Stimulated activated CD4-positive, alpha-beta T cell treated with anti-CD3 and anti-CD28 coated beads, Interleukin-2, amount 100 ng/mL, for 24 hours (primary cell): ENCODE measurements at regions not wholly inside any gene's neighbourhood (a gene's known extent, or its start where the extent isn't known, plus 50 kb on each side); places are given as distances from the start of the nearest gene placed in this dataset.
"Not testable (repeated sequence)": the region's sequence is repeated elsewhere in the genome, so short reads cannot be mapped to it uniquely, and the experiment has no call there.

Source experiments
- DNase-seq, 2 donors: peaks; one replicate each; pipeline ENCODE4 v3.0.0-alpha.2; 2020

DNA sequence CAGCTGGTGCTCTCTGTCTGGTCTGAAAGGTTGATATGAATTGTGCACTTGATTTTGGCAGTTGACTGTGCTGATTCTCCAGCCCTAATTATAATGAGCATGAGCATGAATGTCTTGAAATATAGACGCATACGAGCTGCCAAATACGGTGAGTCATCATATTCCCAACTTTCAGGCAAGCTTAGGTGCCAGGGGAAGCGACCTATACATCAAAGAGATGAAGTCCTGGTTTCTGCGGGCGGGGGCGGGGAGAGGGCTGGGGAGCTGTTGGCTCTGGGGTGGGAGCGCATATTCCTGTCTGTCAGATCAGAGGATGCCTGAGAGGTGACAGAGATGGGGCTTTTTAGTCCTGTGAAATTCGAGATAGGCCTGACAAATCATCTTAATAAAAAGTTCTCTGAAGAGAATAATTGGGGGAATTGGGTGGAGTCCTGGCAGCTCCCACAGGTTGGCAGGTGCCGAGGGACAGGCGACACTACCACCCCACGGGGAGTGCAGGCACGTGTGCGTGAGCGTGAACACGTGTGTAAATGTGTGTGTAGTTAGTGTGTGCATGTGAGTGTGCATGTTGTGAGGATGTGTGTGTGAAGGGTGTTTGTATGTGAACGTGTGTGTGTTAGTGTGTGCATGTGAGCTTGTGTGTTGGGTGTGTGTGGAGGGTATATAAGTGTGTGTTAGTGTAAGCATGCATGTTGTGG, 865.3 kb downstream of the TBC1D22A start:
- no peak for DNase-seq

DNA sequence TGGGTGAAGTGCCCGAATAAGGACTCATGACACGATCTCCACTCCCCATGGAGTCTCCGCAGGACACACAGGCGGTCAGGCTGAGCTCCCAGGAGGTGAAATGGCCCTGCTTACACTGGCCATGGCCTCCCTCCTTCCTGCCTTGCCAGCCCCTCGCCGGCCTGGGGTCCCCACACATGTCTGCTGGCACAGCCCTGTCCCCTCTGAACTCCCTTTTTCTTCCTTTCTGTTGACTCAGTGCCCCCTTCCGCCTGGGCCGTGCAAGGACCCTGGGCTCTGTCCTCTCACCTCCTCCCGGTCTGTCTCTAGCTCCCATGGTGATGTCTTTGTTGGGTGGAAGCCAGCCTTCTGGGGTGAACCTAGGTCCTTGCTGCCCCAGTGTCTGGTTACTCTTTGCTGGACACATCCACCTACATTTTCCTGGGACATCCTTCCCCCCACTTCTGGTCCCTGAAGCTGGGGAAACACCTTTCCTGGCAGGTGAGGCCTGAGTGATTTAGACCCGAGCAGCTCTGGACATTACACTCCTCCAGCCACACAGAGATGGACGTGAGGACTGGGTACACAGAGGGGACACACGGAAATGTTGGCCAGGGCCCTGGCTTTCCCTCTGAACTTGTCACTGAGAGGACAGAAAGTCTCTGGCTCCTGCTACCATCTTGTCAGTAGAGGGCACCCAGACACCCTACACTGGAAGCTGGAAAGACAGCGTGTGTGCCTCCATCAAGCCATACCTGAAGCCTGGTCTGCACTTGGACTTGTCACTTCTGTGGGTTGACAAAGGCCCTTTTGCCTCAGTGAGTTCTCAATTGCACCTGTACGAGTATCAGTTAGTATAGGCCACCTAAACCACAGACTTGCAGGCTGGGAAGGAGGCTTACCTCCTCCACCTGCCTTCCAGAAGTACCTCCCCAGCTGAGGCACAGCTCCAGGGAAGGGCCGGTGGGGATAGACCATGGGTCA, 864.3 kb downstream of the TBC1D22A start:
- DNase-seq = no peak

DNA sequence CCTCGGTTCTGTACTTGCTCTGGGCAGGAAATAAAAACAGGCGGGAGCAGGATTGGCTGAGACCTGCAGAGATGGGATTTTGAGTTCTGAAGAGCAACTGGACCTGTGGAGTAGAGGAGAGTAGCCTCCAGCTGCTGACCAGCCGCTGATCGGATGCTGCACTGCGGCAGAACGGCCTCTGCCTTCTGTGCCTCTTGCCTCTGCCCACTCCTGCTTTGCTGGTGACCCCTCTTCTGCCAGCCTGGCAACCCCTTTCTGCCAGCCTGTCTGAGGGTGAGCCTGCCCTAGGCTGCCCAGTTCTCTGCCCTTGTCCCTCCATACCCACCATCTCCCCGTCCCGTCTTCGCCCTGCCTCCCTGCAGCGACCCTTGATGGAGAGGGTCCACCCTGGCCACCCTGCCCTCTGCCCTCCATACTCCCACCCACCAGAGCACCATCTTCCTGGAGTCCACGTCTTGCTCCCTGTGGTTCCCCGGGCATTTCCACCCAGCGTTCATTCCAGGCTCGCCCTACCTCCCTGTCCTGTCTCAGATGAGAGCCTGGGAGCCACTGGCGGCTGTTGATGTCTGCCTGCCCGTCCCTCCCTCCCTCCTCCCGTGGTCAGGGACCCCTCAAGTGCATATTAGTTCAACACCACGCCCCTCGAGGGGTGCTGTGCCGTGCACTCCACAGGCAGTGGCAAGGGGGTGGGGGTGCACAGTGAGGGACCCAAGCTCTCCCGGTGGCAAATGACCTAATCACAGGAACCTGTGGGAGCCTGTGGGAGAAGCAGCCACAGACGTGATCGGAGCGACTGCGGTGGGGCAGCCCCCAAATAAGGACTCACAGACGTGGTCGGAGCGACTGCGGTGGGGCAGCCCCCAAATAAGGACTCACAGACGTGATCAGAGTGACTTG, 863.3 kb downstream of the TBC1D22A start:
- no peak for DNase-seq

DNA sequence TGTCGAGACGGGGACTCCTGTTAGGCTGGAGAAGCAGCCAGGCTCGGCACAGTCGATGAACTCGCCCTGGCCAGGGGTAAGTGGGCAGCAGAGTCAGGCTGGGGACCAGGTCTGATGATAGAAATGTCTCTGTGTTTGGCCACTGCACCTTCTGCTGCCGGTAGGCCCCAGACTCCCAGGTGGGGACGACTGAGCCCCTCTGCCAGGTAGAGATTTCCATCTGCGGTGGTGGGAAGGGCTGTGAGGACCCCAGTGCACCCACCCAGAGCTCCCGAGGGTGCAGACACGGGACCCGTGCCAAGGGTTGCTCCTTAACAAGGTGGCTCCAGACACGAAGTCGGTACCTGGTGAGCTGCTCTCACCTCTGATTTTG, 862.5 kb downstream of the TBC1D22A start:
- DNase-seq = no peak

DNA sequence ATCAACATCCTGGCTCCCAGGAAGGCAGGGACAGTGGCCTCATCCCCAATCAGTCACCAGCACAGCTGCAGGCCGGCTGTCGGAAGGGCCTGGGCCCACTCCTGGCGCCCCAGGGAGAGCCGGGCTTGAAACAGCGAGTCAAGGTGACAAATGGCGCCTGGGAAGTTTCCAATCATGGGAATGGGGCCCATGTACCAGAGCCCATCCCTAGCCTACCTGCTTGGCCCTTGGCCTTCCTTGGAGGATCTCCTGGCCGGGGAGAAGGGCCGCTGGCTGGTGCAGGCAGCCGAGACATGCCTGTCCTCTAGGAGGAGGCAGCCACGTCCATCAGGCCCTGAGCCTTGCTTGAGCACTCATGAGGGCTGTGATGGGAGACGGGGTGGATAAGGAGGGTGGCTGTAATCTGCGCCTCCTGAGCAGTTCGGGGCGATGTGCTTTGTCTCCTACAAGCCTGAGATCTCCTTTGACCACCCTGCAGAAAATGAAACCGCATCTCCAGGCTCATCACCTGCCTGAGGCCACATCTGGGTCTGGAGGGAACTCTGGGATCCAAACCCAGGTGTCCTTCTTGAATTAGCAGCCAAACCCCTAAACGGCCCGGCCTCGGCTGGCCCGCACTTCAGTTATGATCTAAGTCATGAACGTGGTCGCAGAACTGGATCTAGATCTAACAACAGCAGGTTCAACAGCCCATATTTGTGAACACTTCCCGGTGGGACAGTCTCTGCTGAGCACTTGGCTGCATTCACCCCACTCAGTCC, 862.0 kb downstream of the TBC1D22A start:
- no peak for DNase-seq

DNA sequence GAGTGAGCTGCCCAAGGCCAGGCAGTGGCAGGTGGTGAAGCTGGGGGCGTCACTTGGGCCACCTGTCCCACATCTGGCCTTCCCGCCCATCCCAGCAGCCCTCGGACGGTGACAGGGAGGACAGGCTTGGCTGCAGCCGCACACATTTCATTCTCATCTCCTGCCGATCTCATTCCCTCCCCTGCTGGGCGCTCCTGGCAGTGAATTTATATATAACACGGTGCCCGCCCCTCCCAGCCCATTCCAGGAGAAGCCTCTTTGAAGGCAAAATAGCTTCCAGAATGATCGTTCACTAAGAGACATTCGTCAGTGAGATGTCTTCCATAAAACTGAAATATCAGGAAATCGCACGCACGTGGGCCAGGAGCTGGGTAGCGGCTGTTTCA, 861.3 kb downstream of the TBC1D22A start:
- DNase-seq = no peak

- no peak for DNase-seq
Measured at GRCh38 chr22:47623066-47623762, 860.8 kb downstream of the TBC1D22A start.

GRCh38 chr22:47622541-47622940, 860.1 kb downstream of the TBC1D22A start:
- DNase-seq = no peak

GRCh38 chr22:47621253-47621652, 858.8 kb downstream of the TBC1D22A start:
- no peak for DNase-seq

DNA sequence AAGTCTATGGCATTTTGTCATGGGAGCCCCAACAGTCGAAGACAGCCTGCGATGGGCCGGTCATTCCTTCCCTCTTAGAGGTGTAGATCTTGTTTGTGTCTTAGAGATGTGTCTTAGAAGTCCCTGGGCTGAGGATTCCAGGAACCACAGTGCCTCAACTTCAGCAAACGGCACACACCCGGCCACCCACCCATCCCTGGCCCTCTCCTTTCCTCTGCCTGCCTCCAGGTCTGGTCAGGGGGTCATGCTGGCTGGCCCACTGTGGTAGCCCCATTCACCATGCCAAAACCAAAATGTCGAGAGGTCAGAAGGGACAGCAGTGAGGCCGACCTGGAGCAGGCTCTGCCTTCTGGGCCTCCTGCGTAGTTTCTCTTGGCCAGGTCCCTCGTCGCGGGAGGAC, 857.9 kb downstream of the TBC1D22A start:
- no peak for DNase-seq

DNA sequence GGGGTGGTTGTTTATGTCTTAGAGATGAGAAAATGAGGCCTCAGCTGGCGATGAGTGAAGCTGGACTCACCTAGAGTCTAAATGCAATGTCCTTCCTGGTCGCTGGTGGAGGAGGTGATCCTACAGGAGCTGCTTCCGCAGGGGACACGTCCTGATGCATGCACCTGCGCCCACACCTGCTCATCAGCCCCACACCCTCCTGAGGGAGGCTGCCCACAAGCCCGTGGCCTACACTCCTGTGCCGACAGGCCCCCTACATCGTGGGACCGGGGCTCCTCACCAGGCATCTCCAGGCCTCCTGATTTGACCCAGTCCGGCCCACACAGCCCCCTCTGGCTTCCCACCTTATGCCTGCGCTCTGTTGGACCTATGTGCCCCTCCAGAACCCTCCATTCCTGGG, 857.2 kb downstream of the TBC1D22A start:
- DNase-seq = no peak

GRCh38 chr22:47618180-47619010, 855.9 kb downstream of the TBC1D22A start:
- no peak for DNase-seq

DNA sequence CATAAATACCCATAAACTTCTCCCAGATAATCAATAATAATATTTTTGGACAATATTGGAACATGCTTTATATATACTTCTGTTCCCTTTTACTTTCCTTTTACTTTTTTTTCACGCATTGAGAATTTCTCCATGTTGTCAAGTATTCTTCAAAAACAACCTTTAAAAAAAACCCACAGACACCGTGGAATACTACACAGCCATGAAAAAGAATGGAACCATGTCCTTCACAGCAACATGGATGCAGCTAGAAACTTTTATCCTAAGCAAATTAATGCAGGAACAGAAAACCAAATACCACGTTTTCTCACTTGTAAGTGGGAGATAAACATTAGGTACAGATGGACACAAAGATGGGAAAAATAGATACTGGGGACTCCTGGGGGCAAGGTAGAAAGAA, 854.7 kb downstream of the TBC1D22A start:
- no peak for DNase-seq

- no peak for DNase-seq
Measured at GRCh38 chr22:47616396-47617020, 854.1 kb downstream of the TBC1D22A start.

DNA sequence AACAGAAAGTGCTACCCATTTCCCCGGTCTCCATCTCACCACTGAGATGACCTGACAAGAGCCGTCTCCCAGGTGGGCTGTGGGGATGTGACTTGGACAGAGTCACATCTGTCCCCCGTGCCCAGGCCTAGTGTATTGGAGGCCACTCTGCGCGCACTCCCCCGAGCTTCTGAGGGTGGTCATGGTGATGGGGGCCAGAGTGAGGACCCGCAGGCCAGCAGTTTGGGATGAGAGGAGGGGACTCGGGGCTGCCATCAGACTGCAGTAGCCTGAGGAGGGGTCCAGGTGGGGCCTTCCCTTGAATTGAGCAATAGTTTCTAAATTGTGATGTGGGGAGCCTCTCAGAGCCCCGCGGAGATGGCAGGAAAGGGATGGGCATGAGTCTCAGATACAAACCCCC, 852.6 kb downstream of the TBC1D22A start:
- no peak for DNase-seq

DNA sequence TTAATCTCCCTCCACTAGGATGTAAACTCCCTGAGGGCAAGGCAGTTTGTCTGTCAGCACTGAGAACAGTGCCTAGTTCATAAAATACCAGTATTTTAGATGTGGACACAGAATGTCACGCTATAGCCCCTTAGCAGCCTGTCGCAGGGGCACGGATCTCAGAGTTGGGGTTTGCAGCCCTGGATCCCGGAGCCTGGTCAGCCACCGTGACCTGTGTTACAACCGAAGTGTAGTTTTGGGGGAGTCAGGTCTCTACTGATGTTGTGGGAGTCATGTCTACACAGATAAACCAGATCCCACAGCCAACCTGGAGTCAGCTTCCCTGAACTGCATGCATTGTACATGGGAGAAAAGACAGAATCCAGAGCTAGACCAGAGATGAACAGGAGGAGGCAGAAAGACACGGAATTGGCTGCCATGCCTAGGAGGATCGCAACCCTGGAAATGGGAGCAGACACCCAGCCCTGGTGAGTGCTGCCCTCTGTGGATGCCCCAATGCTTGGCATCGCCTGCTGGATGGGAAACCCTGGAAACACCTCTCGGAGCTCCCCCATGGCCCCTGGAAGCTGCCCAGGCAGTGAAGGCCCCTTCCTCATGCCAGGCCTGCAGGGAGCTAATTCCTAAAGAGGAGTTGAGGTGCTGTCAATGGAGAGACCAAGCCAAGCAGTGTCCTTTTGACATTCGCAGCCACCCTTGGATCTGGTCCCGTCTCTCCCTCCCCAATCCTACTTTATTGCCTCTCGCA, 851.3 kb downstream of the TBC1D22A start:
- no peak for DNase-seq

GRCh38 chr22:47613181-47613580, 850.7 kb downstream of the TBC1D22A start:
- not testable (repeated sequence) for DNase-seq

DNA sequence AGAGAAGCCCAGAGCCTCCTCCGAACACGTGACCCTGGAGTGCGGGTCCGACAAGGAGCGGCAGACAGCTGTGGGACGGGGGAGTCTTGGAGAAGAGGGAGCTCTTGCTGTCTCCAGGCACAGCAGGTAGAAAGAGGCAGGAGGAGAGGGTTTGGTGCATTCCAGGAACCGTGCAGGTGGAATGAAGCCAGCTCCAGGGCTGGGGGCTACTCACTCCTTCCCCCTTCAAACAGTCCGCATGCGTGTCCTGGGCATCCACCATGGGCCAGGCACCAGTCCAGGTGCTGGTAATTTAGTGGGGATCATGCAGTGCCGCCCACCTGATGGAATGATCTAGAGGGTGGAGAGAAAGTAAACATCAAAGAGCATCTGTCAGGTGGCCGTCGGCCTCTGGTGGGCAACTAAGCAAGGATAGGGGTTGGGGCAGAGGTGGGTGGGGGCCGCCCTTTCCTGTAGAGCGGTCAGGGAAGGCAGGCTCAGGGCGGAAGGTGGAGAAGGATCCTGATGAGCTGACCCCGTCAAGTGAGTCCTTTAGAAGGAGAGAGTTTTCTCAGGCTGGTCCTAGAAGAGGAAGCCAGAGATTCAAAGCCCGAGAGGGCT, 850.0 kb downstream of the TBC1D22A start:
- no peak for DNase-seq

DNA sequence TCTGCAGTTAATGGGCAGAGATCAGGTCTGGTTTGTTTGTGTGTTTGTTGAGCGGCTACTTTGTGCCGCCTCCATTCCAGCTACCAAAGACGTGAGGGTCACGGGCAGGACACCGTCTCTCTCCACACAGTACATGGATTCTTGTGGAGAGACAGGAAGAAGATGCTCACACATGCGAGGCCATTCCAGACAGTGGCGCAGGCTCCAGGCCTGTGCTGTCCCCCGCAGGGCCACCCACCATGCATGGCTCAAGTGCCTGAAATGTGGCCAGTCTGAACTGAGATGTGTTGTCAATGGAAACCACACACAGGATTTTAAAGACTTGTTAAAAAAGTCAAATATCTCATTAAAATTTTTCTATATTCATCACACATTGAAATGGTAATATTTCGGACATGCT, 848.3 kb downstream of the TBC1D22A start:
- peak in 1 of 2 donors; percentile 8 for DNase-seq
